ENCODE measurements at regions not wholly inside any gene's neighbourhood (a gene's known extent, or its start where the extent isn't known, plus 50 kb on each side); places are given as distances from the start of the nearest gene placed in this dataset.

- no peak for DNase-seq
Measured at GRCh38 chrX:38856670-38857265, 55.5 kb downstream of the MID1IP1 start.

GRCh38 chrX:38857736-38858523, 56.7 kb downstream of the MID1IP1 start:
- no peak for DNase-seq

- peak; percentile 46 for DNase-seq
Measured at GRCh38 chrX:38859602-38860001, 58.3 kb downstream of the MID1IP1 start.

GRCh38 chrX:38860106-38861013, 59.1 kb downstream of the MID1IP1 start:
- no peak for DNase-seq

- no peak for DNase-seq
Measured at GRCh38 chrX:38861489-38861888, 60.2 kb downstream of the MID1IP1 start.

- no peak for DNase-seq
Measured at GRCh38 chrX:38862100-38862499, 60.8 kb downstream of the MID1IP1 start.

GRCh38 chrX:38864165-38864564, 62.9 kb downstream of the MID1IP1 start:
- DNase-seq, result no peak

GRCh38 chrX:38868321-38868720, 67.1 kb downstream of the MID1IP1 start:
- no peak for DNase-seq

GRCh38 chrX:38868941-38869401, 67.7 kb downstream of the MID1IP1 start:
- DNase-seq, result peak; percentile 53

- peak; percentile 84 for DNase-seq
Measured at GRCh38 chrX:38870361-38870895, 69.2 kb downstream of the MID1IP1 start.

GRCh38 chrX:38871129-38872029, 70.1 kb downstream of the MID1IP1 start:
- DNase-seq, result peak; percentile 78

- no peak for DNase-seq
Measured at GRCh38 chrX:38877366-38877765, 76.1 kb downstream of the MID1IP1 start.

- peak; percentile 28 for DNase-seq
Measured at GRCh38 chrX:38878641-38879340, 77.5 kb downstream of the MID1IP1 start.

GRCh38 chrX:38879631-38880220, 78.5 kb downstream of the MID1IP1 start:
- DNase-seq, result peak; percentile 96

- peak; percentile 90 for DNase-seq
Measured at GRCh38 chrX:38880296-38880854, 79.1 kb downstream of the MID1IP1 start.

GRCh38 chrX:38881066-38881465, 79.8 kb downstream of the MID1IP1 start:
- DNase-seq, result no peak

GRCh38 chrX:38881727-38882126, 80.5 kb downstream of the MID1IP1 start:
- DNase-seq, result no peak

GRCh38 chrX:38882894-38883626, 81.8 kb downstream of the MID1IP1 start:
- peak; percentile 39 for DNase-seq

- DNase-seq, result no peak
Measured at GRCh38 chrX:38886112-38886511, 84.9 kb downstream of the MID1IP1 start.

- DNase-seq, result no peak
Measured at GRCh38 chrX:38887222-38887621, 86.0 kb downstream of the MID1IP1 start.
